Activated naive CD8-positive, alpha-beta T cell (primary cell): ENCODE measurements at regions not wholly inside any gene's neighbourhood (a gene's known extent, or its start where the extent isn't known, plus 50 kb on each side); places are given as distances from the start of the nearest gene placed in this dataset.
"Not testable (repeated sequence)": the region's sequence is repeated elsewhere in the genome, so short reads cannot be mapped to it uniquely, and the experiment has no call there.

Experiments used
- H3K27ac Mint-ChIP-seq: one replicate; pipeline ENCODE4 v1.8.0; 2021; ENCODE audit warnings: mixed read lengths
- H3K27me3 Mint-ChIP-seq: one replicate; pipeline ENCODE4 v1.8.0; 2021; ENCODE audit warnings: mixed read lengths
- H3K36me3 Mint-ChIP-seq: one replicate; pipeline ENCODE4 v1.8.0; 2021; ENCODE audit warnings: mixed read lengths
- H3K4me1 Mint-ChIP-seq: one replicate; pipeline ENCODE4 v1.8.0; 2021; ENCODE audit warnings: low read depth, mixed read lengths
- H3K4me3 Mint-ChIP-seq: one replicate; pipeline ENCODE4 v1.8.0; 2021; ENCODE audit warnings: mild to moderate bottlenecking, mixed read lengths
- H3K9me3 Mint-ChIP-seq: one replicate; pipeline ENCODE4 v1.8.0; 2021; ENCODE audit warnings: low read depth, mixed read lengths

- H3K27me3 Mint-ChIP-seq, result peaks cover 2% of the 10 kb centered on the region
- no peak overlapping the region for H3K27ac Mint-ChIP-seq
- no peak overlapping the region for H3K4me3 Mint-ChIP-seq
- H3K4me1 Mint-ChIP-seq, result no peaks in the 10 kb centered on the region
- no peaks in the 10 kb centered on the region for H3K36me3 Mint-ChIP-seq
- H3K9me3 Mint-ChIP-seq, result no peaks in the 10 kb centered on the region
Observed at GRCh38 chr4:72918362-72918761, 151.2 kb downstream of the COX18 start.

DNA sequence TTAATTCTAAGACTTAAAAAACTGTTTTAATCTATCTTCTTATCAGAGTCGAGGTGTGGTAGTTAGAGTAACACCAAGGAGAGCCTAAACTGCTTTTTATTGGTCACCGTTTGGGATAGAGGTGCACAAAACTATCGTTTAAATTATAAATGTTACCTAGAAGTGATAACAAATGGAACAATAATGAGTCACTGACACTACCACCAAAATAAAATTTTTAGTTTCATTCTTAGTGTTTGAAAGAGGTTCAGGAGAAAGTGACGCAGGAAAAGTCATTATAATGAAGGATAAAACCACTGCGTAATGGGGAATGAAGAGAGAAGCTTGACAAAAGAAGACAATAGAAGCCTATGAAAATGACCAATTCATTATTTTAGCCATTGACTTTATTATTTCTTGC is 158.2 kb downstream of the COX18 start:
- H3K4me3 Mint-ChIP-seq, result no peak overlapping the region

DNA sequence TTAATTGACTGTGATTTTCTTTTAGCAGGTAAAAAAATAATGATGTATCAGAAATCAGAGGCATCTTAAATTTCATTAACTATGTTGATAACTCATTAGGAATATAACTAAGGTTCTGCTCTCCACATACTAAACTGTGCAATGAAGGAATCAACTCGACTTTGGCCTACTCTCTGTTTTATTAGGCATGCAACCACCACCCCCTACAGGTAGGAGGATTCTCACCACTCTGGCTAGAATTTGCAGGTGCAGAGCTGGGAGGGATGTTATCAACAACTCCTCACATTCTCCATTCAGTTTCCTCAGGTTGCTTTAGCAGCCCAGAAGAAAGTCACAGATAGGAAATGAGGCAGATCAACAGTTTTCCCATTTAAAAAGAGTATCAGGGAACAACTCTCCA is 160.1 kb downstream of the COX18 start:
- Mint-ChIP-seq H3K9me3 (no peaks in the 10 kb centered on the region), H3K27me3 (no peaks in the 10 kb centered on the region), H3K27ac (no peak overlapping the region), H3K36me3 (no peaks in the 10 kb centered on the region), H3K4me1 (no peaks in the 10 kb centered on the region), H3K4me3 (no peak overlapping the region)

More for the DNA sequence above, 158.2 kb downstream of the COX18 start:
- Mint-ChIP-seq H3K9me3 (no peaks in the 10 kb centered on the region), H3K27ac (no peak overlapping the region), H3K36me3 (no peaks in the 10 kb centered on the region), H3K4me1 (no peaks in the 10 kb centered on the region), H3K27me3 (peaks cover 2% of the 10 kb centered on the region)

DNA sequence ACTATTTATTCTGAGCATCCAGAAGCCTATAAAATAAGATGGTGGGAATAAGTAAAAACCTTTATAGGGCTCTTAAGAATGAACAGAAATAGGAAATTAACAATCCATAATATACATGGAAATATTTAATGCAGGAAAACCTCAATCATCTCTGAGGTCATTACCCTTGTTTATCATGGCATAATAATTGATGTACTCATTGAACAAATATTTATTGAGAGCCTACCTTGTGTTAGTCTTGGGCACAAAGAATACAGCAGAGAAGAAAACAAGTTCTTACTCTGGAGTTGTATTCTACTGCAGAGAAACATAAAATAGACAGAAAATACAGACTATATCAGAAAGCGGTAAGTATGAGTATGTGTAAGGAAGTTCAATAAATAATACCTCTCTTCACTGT is 167.2 kb downstream of the COX18 start:
- Mint-ChIP-seq H3K27me3 (no peaks in the 10 kb centered on the region), H3K4me1 (no peaks in the 10 kb centered on the region), H3K27ac (no peak overlapping the region), H3K36me3 (no peaks in the 10 kb centered on the region), H3K9me3 (no peaks in the 10 kb centered on the region), H3K4me3 (no peak overlapping the region)

GRCh38 chr4:72901553-72901952 is 168.0 kb downstream of the COX18 start:
- H3K27ac Mint-ChIP-seq, result no peak overlapping the region
- H3K27me3 Mint-ChIP-seq, result peaks cover 1% of the 10 kb centered on the region
- no peaks in the 10 kb centered on the region for H3K36me3 Mint-ChIP-seq
- H3K4me3 Mint-ChIP-seq, result no peak overlapping the region
- no peaks in the 10 kb centered on the region for H3K9me3 Mint-ChIP-seq
- H3K4me1 Mint-ChIP-seq, result no peaks in the 10 kb centered on the region

- H3K27ac Mint-ChIP-seq, result no peak overlapping the region
- H3K27me3 Mint-ChIP-seq, result peaks cover 2% of the 10 kb centered on the region
- no peak overlapping the region for H3K4me3 Mint-ChIP-seq
- H3K9me3 Mint-ChIP-seq, result no peaks in the 10 kb centered on the region
- no peaks in the 10 kb centered on the region for H3K4me1 Mint-ChIP-seq
- H3K36me3 Mint-ChIP-seq, result no peaks in the 10 kb centered on the region
Observed at GRCh38 chr4:72900952-72901351, 168.6 kb downstream of the COX18 start.

- Mint-ChIP-seq H3K36me3 (no peaks in the 10 kb centered on the region), H3K27me3 (peaks cover 4% of the 10 kb centered on the region), H3K27ac (no peak overlapping the region), H3K4me3 (no peak overlapping the region), H3K4me1 (no peaks in the 10 kb centered on the region), H3K9me3 (no peaks in the 10 kb centered on the region)
Observed at GRCh38 chr4:72899621-72900020, 169.9 kb downstream of the COX18 start.

DNA sequence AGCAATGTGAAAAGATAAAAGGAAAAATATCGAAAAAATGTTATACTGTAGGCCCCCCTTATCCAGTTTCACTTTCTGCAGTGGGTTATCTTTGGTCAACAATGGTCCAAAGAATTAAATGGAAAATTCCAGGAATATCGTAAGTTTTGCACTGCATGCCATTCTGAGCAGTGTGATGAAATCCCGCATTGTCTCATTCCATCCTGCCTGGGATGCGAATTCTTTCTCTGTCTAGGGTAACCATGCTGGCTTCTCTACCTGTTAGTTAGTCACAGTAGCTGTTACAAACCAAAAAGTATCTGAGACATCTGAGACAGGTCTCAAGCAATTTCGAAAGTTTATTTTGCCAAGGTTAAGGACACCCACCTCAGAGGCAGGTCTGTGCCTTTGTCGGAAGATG is 170.3 kb downstream of the COX18 start:
- Mint-ChIP-seq H3K27me3 (peaks cover 4% of the 10 kb centered on the region), H3K9me3 (no peaks in the 10 kb centered on the region), H3K4me1 (no peaks in the 10 kb centered on the region), H3K4me3 (no peak overlapping the region), H3K27ac (no peak overlapping the region), H3K36me3 (no peaks in the 10 kb centered on the region)

DNA sequence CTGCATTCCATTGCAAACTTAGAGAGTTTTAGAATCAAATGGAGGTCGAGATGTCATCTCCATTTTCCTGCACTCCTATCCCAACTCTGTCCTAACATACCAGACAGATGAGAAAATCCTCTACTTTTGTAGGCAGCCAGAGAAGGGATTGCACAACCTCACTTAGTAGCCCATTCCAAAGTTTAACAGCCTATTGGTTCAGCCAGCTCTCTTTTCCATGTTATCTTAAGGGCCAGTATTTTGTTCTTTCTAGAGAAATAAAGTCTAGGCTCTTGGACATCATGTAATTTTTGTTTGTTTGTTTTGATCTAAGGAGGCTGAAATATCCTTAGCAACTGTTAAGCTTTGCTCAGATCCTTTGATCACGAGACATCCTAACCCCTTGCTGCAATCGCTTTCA is 173.0 kb downstream of the COX18 start:
- no peak overlapping the region for H3K27ac Mint-ChIP-seq
- peaks cover 4% of the 10 kb centered on the region for H3K27me3 Mint-ChIP-seq
- no peaks in the 10 kb centered on the region for H3K9me3 Mint-ChIP-seq
- no peaks in the 10 kb centered on the region for H3K4me1 Mint-ChIP-seq
- H3K36me3 Mint-ChIP-seq, result no peaks in the 10 kb centered on the region
- H3K4me3 Mint-ChIP-seq, result no peak overlapping the region

DNA sequence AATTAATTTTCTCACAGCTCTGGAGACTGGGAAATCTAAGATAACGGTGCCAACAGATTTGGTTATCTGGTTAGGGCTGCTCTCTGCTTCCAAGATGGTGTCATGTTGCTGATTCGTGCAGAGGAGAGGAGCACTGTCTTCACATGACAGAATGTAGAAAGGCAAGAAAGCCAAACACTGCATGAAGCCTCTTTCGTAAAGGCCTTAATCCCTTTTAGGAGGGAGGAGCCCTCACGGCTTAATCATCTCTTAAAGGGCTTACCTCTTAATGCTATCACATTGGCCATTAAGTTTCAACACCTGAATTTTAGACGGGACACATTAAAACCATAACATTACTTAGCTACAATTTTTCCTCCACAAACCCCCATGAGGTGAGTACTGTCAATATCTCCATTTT is 174.1 kb downstream of the COX18 start:
- peaks cover 4% of the 10 kb centered on the region for H3K27me3 Mint-ChIP-seq
- no peak overlapping the region for H3K4me3 Mint-ChIP-seq
- H3K9me3 Mint-ChIP-seq, result no peaks in the 10 kb centered on the region
- no peaks in the 10 kb centered on the region for H3K4me1 Mint-ChIP-seq
- no peaks in the 10 kb centered on the region for H3K36me3 Mint-ChIP-seq
- H3K27ac Mint-ChIP-seq, result no peak overlapping the region

DNA sequence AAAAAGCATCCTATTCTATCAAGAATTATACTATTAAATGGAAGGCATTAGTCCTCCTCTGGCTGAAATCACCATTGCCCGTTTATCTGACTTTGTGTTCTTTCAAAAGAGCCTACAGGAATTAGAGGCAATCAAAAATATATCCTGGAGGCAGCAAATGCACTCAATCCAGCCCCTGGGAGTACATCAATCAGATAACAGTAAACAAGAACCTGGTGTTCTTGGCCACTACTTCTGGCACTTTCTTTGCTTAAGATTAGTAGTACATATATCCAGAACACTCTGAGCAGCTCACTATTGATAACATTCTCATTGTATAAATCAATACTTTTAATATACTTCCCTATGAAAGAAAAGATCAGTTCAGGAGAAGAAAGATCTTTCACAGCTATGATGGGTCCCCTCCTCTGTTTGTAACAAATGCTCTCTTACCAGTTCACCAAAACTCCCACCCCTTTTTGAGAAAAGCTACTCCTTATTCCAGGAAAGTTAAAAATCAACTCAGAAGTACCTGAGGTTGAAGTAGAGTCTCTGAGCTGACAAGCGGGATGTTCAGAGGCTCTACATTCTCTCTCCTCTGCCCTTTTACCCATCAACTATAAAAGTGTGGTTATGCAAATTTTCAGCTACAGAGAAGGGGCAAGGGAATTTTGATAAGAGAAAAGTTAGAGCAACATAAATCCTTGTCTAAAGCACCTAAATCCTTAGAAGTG is 176.0 kb downstream of the COX18 start:
- Mint-ChIP-seq H3K4me1 (no peaks in the 10 kb centered on the region), H3K4me3 (no peak overlapping the region), H3K9me3 (no peaks in the 10 kb centered on the region), H3K36me3 (no peaks in the 10 kb centered on the region), H3K27me3 (peaks cover 4% of the 10 kb centered on the region), H3K27ac (no peak overlapping the region)

DNA sequence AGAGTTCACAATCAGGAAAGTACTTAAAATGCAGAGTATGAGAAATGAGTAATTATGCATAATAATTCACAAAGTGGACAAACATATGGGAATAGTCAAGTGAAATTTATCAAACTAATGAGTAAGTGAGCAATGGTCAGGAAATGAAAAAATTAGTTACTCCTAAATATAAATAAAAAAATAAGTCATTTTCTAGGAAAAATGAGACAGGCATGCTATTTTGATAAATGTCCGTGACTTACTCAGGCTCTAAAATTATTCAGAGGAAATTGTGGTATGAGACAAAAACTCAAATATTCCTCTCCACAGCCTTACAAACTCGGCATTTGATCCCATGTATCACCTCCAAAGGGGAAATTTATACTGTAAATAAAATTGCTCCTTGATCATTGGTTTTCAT is 181.2 kb downstream of the COX18 start:
- Mint-ChIP-seq H3K27me3 (peaks cover 6% of the 10 kb centered on the region), H3K36me3 (no peaks in the 10 kb centered on the region), H3K4me1 (no peaks in the 10 kb centered on the region), H3K27ac (no peak overlapping the region), H3K9me3 (peaks cover 2% of the 10 kb centered on the region), H3K4me3 (no peak overlapping the region)

GRCh38 chr4:72887152-72887551 is 182.4 kb downstream of the COX18 start:
- Mint-ChIP-seq H3K4me1 (no peaks in the 10 kb centered on the region), H3K9me3 (peaks cover 4% of the 10 kb centered on the region), H3K4me3 (no peak overlapping the region), H3K27me3 (peaks cover 6% of the 10 kb centered on the region), H3K36me3 (no peaks in the 10 kb centered on the region), H3K27ac (no peak overlapping the region)

DNA sequence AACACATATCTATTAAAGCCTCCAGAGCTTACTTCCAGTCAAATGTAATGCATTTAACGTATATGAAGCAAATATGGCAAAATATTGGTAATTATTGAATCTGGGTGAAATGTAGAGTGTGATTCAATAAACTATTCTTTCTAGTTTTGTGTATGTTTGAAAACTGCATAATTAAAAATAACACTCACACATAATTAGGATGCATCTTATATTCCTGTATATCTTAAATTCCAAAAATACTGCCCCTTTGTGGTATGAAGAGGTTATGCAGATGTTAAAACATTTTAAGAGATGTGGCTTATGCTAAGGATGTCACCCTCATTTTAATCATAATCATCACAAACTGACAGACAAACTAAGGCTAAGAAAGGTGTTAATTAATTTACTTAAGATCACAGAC is 182.9 kb downstream of the COX18 start:
- Mint-ChIP-seq H3K4me3 (no peak overlapping the region), H3K4me1 (no peaks in the 10 kb centered on the region), H3K27ac (no peak overlapping the region), H3K27me3 (peaks cover 6% of the 10 kb centered on the region), H3K9me3 (peaks cover 4% of the 10 kb centered on the region), H3K36me3 (no peaks in the 10 kb centered on the region)

DNA sequence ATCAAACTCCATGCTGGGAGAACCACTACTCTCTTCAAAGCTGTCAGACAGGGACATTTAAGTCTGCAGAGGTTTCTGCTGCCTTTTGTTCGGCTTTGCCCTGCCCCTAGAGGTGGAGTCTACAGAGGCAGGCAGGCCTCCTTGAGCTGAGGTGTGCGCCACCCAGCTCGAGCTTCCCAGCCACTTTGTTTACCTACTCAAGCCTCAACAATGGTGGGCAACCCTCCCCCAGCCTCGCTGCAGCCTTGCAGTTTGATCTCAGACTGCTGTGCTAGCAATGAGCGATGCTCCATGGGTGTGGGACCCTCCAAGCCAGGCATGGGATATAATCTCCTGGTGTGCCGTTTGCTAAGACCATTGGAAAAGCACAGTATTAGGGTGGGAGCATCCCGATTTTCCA is 185.3 kb downstream of the COX18 start:
- not testable (repeated sequence) for H3K4me3 Mint-ChIP-seq, H3K9me3 Mint-ChIP-seq, H3K27me3 Mint-ChIP-seq, H3K27ac Mint-ChIP-seq, H3K36me3 Mint-ChIP-seq, H3K4me1 Mint-ChIP-seq

DNA sequence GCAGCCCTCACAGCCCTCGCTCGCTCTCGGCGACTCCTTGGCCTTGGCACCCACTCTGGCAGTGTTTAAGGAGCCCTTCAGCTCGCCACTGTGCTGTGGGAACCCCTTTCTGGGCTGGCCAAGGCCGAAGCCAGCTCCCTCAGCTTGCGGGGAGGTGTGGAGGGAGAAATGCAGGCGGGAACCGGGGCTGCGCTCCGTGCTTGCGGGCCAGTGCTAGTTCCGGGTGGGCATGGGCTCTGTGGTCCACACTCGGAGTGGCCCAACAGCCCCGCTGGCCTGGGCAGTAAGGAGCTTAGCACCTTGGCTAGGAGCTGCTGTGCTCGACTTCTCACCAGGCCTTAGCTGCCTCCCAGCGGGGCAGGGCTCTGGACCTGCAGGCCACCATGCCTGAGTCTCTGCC is 192.6 kb downstream of the COX18 start:
- H3K36me3 Mint-ChIP-seq, result no peaks in the 10 kb centered on the region
- H3K9me3 Mint-ChIP-seq, result no peaks in the 10 kb centered on the region
- H3K27me3 Mint-ChIP-seq, result no peaks in the 10 kb centered on the region
- no peak overlapping the region for H3K4me3 Mint-ChIP-seq
- H3K27ac Mint-ChIP-seq, result no peak overlapping the region
- H3K4me1 Mint-ChIP-seq, result no peaks in the 10 kb centered on the region
